Activated CD8-positive, alpha-beta T cell treated with anti-CD3 and anti-CD28 coated beads, Interleukin-2, amount 10 ng/mL, durations not matched to agents 7 days and 5 days (primary cell): ENCODE measurements at regions not wholly inside any gene's neighbourhood (a gene's known extent, or its start where the extent isn't known, plus 50 kb on each side); places are given as distances from the start of the nearest gene placed in this dataset.
"Not testable (repeated sequence)": the region's sequence is repeated elsewhere in the genome, so short reads cannot be mapped to it uniquely, and the experiment has no call there.

Experiments used
- ATAC-seq: fragments of 150-1000 bp; cut with Tn5 transposase; one replicate; pipeline ENCODE4 v1.10.0; 2021; ENCODE audit warnings: moderate library complexity
- CTCF ChIA-PET: fragments of 350-600 bp; sonication (Branson Sonifier 250); formaldehyde crosslinking; loops from one replicate; lab custom pipeline; 2021; ENCODE audit warnings: antibody characterized with exemption; lab: Charles Lee
- POLR2A ChIA-PET: fragments of 350-600 bp; sonication (Branson Sonifier 250); formaldehyde crosslinking; loops from one replicate; lab custom pipeline; 2021; ENCODE audit warnings: antibody characterized with exemption; lab: Charles Lee
- DNase-seq: peaks from one replicate; pipeline ENCODE4 v3.0.0-alpha.2; 2020
- H3K27ac Mint-ChIP-seq: one replicate; pipeline ENCODE4 v1.8.0; 2021; ENCODE audit warnings: mild to moderate bottlenecking, mixed read lengths
- H3K27me3 Mint-ChIP-seq: one replicate; pipeline ENCODE4 v1.8.0; 2021; ENCODE audit warnings: low read depth, mixed read lengths
- H3K36me3 Mint-ChIP-seq: one replicate; pipeline ENCODE4 v1.8.0; 2021; ENCODE audit warnings: low read depth, mixed read lengths
- H3K4me1 Mint-ChIP-seq: one replicate; pipeline ENCODE4 v1.8.0; 2021; ENCODE audit warnings: low read depth, mixed read lengths
- H3K4me3 Mint-ChIP-seq: one replicate; pipeline ENCODE4 v1.8.0; 2021; ENCODE audit warnings: mild to moderate bottlenecking, mixed read lengths
- H3K9me3 Mint-ChIP-seq: one replicate; pipeline ENCODE4 v1.8.0; 2022; ENCODE audit warnings: mixed read lengths; ENCODE audit not compliant: insufficient read depth

DNA sequence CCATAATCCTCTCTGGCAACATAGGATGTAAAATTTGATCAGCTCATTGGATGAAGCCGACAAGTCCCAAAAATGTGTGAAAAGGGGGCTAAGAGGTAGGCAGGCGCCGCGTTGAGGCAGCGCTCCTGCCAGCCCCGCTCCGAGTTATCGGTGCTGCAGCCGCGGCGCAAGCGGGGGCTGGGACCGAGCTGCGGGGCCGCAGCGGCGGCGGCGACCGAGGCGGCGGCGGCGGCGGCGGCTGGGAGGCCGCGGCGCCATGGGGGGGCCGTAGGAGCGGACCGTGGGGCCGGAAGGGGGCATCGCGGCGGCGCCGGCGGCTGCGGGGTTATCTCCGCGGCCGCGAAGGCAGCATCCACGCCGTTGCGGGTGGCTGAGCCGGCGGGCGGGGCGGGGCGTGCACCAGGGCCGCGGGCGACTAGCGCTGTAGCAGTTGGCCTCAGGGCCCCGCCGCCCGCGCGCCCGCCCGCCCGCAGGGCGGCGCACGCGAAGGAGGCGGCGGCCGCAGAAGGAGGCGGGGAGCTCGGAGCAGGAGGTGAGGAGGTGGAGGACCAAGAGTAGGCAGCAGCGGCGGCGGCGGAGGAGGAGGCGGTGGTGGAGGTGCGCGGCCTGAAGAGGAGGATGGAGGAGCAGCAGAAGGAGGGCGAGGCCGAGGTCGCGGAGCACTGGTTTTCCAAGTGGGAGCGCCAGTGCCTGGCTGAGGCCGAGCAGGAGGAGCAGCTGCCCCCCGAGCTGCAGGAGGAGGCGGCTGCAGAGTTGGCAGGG, 126.0 kb upstream of the CXorf66 start:
- Mint-ChIP-seq H3K36me3 (no peaks in the 10 kb centered on the region), H3K27ac (no peak overlapping the region), H3K27me3 (peaks cover 16% of the 10 kb centered on the region), H3K4me3 (no peak overlapping the region), H3K4me1 (no peaks in the 10 kb centered on the region), H3K9me3 (no peaks in the 10 kb centered on the region)
- ATAC-seq: peak; percentile 69
- CTCF ChIA-PET: no interaction called here
- peak; percentile 20 for DNase-seq
- POLR2A ChIA-PET: no interaction called here

DNA sequence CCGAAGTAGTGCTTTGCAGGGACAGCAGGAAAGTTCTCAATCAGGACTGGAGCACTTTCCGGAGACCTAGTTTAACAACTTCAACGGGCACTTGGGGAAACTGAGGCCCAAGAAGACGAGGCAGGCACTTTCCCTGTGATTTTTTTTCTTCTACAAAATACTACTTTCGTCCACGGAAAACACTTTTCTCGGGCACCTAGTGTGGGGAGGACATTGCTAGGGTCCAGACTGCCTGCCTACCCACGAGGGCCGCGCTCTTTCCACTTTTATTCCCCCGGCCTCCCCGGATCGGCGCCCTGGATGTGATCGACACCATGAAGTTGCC, 125.4 kb upstream of the CXorf66 start:
- ATAC-seq (no peak), DNase-seq (no peak)
- Mint-ChIP-seq H3K27me3 (peaks cover 16% of the 10 kb centered on the region), H3K4me3 (no peak overlapping the region), H3K36me3 (no peaks in the 10 kb centered on the region), H3K4me1 (no peaks in the 10 kb centered on the region), H3K9me3 (no peaks in the 10 kb centered on the region), H3K27ac (no peak overlapping the region)
- ChIA-PET POLR2A (no interaction called here), CTCF (no interaction called here)

DNA sequence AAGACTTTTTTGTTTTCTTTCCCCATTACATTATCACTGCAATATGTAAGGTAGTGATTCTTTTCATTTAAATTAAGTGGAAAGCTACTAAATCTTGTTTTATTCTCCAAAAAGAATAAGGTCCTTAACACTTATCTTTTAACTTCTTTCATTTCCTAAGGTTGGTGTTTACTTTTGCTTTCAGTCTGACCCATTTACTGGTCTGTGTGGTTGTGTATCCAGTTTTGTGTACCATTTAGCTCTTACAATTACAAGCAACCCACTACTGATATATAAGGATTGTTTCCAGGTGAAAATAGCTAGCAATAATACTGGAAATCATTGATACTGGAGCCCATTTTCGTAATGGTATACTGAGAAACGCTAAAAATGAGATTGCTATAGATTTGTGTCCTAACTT, 123.1 kb upstream of the CXorf66 start:
- CTCF ChIA-PET: no interaction called here
- Mint-ChIP-seq H3K9me3 (no peaks in the 10 kb centered on the region), H3K4me3 (no peak overlapping the region), H3K27ac (no peak overlapping the region), H3K4me1 (no peaks in the 10 kb centered on the region), H3K27me3 (peaks cover 16% of the 10 kb centered on the region), H3K36me3 (no peaks in the 10 kb centered on the region)
- DNase-seq (no peak), ATAC-seq (no peak)
- POLR2A ChIA-PET: no interaction called here

DNA sequence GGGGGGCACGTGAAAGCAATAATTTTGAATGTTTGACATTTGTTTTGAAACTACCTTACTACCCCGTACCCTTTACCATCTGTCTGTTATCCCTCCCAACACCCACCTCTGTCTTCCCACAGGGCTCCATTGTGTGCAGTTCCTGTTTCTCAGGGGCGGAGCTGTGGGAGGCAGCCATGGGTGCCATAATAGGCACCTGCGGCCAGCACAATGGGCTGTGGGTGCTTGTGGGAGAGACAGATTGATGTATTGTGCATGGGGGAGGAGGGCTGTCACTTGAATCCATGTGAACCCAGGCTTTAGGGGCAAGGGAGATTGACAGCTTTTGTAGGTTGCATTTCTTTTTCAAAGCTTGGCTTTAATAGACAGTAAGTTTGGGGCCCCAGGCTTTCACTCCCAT, 122.6 kb upstream of the CXorf66 start:
- no peak overlapping the region for H3K4me3 Mint-ChIP-seq
- H3K9me3 Mint-ChIP-seq: no peaks in the 10 kb centered on the region
- no peaks in the 10 kb centered on the region for H3K36me3 Mint-ChIP-seq
- peaks cover 16% of the 10 kb centered on the region for H3K27me3 Mint-ChIP-seq
- H3K4me1 Mint-ChIP-seq: no peaks in the 10 kb centered on the region
- H3K27ac Mint-ChIP-seq: no peak overlapping the region
- ChIA-PET POLR2A (no interaction called here), CTCF (no interaction called here)
- ATAC-seq: no peak
- DNase-seq: no peak

DNA sequence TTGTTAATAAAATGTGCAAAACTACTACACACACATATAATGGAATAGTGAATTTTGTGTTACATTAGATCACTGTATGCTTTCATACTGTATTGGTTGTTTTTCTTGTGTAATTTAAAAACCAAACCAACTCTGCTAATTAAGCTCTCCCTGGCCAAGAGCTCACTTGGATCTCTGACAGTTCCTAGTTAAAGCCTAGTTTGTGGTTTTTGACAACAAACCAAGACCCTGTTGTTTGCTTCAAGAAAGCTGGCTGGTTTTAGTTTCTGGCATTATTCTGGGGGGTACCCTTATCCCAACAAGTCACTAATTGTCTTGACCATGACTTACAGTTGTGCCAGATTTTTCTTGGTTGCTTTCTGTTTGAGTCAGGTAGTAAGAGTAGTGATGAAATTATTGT, 121.4 kb upstream of the CXorf66 start:
- Mint-ChIP-seq H3K9me3 (no peaks in the 10 kb centered on the region), H3K4me3 (no peak overlapping the region), H3K27me3 (peaks cover 13% of the 10 kb centered on the region), H3K4me1 (no peaks in the 10 kb centered on the region), H3K36me3 (no peaks in the 10 kb centered on the region), H3K27ac (no peak overlapping the region)
- DNase-seq: no peak
- no peak for ATAC-seq
- ChIA-PET CTCF (no interaction called here), POLR2A (no interaction called here)

DNA sequence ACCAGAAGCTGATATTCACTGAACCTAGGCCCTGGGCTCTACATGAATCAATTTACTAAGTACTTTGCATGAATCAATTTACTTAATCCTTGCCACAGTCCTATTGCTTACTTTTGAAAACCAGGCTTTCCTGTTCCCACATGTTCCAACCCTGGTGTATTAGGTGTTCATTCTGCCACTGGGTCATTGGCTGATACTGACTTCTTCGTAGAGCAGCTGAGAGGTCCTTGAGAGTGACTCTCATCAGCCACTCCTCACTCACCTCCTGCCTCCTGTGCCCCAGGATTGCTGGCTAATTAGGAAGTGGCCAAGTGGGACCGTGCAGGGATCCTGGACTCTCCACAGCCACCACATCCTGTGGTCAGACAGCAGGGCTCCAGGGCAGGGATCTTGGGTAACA, 109.5 kb upstream of the CXorf66 start:
- CTCF ChIA-PET, H3K36me3 Mint-ChIP-seq, H3K4me1 Mint-ChIP-seq, H3K4me3 Mint-ChIP-seq, POLR2A ChIA-PET, DNase-seq, ATAC-seq, H3K27ac Mint-ChIP-seq, H3K27me3 Mint-ChIP-seq, H3K9me3 Mint-ChIP-seq: not testable (repeated sequence)

DNA sequence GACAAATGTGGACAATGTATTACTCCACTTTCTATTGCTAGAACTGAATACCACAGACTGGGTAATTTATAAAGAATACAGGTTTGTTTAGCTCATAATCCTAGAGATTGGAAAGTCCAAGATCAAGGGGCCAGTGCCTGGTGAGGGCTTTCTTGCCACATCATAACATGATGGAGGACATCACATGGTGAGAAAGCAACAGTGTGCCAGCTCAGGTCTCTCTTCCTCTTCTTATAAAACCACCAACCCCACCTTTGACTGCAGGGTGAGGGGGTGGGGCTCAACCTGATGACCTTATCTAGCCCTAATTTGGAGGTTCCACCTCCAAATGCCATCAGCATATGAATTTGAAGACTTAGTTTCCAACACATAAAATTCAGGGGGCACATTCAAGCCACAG, 105.7 kb upstream of the CXorf66 start:
- CTCF ChIA-PET: no interaction called here
- no peaks in the 10 kb centered on the region for H3K4me1 Mint-ChIP-seq
- H3K36me3 Mint-ChIP-seq: no peaks in the 10 kb centered on the region
- H3K27ac Mint-ChIP-seq: no peak overlapping the region
- no peak overlapping the region for H3K4me3 Mint-ChIP-seq
- POLR2A ChIA-PET: no interaction called here
- no peaks in the 10 kb centered on the region for H3K27me3 Mint-ChIP-seq
- no peak for ATAC-seq
- no peak for DNase-seq
- no peaks in the 10 kb centered on the region for H3K9me3 Mint-ChIP-seq

DNA sequence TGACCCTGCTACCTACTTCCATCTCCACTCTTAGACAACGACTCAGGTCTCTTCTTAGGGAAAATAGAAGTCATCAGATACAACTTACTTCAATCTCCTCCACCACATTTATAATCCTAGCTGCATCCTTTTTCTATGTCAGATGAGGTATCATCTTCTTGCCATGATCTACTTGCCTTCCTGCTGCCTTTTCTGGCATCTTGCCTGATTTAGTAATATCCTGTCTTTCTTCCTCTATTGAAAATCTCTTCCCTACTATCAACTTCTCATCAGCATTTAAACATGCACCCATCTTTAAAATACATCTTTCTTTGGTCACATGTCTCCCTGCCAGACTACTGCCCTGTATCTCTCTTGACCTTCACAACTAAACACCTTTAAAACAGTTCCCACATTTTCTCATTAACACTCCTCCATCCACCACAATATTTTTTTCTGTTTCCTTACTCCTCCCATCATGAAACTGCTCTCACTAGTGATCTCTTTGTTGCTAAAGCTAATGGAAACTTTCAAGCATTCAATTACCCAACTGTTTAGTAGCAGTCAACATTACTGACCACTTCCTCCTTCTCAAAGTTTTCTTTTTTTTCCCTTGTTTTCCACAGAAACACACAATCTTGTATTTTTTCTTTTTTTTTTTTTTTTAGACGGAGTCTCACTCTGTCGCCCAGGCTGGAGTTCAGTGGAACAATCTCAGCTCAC, 100.8 kb upstream of the CXorf66 start:
- H3K9me3 Mint-ChIP-seq: no peaks in the 10 kb centered on the region
- CTCF ChIA-PET: interaction anchor here (1.3 kb wide), 1 partner anchor 9 kb away, joined by 4 read pairs; no protein-coding TSS in a partner anchor
- DNase-seq (no peak), ATAC-seq (no peak)
- no peaks in the 10 kb centered on the region for H3K36me3 Mint-ChIP-seq
- no peak overlapping the region for H3K27ac Mint-ChIP-seq
- POLR2A ChIA-PET: no interaction called here
- H3K4me1 Mint-ChIP-seq: no peaks in the 10 kb centered on the region
- H3K4me3 Mint-ChIP-seq: no peak overlapping the region
- H3K27me3 Mint-ChIP-seq: no peaks in the 10 kb centered on the region

DNA sequence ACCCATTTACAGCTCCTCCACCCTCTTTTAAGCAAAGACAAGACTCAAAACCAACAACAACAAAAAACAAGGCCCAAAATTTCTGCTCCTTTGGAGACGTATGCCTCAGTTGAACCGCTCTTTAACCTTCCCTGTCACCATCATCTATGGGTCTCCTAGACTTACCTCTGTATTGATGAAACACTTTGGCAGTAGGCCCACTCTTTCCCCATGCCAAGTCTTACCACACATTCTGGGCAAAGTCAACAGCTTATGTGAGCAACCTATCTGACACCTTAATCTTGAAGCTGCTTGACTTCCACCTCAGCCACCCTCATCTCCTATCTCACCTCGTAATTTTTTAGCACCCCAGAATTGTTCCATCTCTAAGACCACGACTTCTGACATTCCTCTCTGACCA, 99.7 kb upstream of the CXorf66 start:
- POLR2A ChIA-PET: no interaction called here
- Mint-ChIP-seq H3K4me3 (no peak overlapping the region), H3K9me3 (no peaks in the 10 kb centered on the region), H3K36me3 (no peaks in the 10 kb centered on the region), H3K27ac (no peak overlapping the region), H3K4me1 (no peaks in the 10 kb centered on the region), H3K27me3 (no peaks in the 10 kb centered on the region)
- no peak for DNase-seq
- CTCF ChIA-PET: no interaction called here
- no peak for ATAC-seq

DNA sequence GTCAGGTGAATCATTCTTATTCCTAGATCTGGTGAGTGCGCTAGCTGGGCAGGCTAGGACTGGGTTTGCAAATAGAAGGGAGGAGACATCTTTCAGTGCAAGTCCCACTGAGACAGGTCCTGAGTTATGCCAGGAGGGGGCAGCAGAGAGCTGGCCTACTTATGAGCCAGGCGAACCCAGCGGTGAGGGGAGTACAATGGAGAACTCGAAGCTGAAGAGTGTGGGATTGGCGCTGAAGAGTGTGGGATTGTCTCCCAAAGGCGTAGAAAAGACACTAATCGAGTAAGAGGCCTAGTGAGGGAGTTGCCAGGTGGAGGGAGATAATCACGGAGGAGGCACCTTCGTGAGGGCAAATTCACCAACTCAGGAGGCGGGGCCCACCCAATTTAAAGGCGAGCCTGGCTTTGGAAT, 91.7 kb upstream of the CXorf66 start:
- H3K9me3 Mint-ChIP-seq: no peaks in the 10 kb centered on the region
- no peaks in the 10 kb centered on the region for H3K36me3 Mint-ChIP-seq
- H3K4me1 Mint-ChIP-seq: no peaks in the 10 kb centered on the region
- H3K27ac Mint-ChIP-seq: no peak overlapping the region
- ATAC-seq (peak; percentile 72), DNase-seq (peak; percentile 62)
- H3K4me3 Mint-ChIP-seq: no peak overlapping the region
- POLR2A ChIA-PET: no interaction called here
- CTCF ChIA-PET: interaction anchor here (0.7 to 1.4 kb wide), 3 partner anchors 9 to 84 kb away, joined by 3 to 5 read pairs (median 4); no protein-coding TSS in a partner anchor
- no peaks in the 10 kb centered on the region for H3K27me3 Mint-ChIP-seq

DNA sequence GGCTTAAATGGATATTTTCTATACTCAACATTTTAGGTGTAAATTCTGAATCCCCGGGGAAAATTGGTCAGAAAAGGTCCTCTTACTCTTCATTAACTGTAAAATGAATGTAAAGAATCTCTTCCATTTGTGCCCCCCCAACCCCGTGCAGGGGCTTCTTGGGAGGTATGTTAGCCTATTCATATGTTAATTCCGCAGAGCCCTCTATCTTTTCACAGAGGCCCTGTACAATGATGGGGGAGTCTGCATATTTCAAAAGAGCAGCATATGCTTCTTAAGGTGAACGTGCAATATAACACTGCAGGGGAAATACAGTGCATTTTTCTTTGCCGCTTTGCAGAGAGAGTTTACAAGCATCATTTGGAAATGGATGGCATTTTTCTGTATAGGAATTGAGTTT, 88.5 kb upstream of the CXorf66 start:
- no peaks in the 10 kb centered on the region for H3K9me3 Mint-ChIP-seq
- POLR2A ChIA-PET: no interaction called here
- no peak for DNase-seq
- H3K27ac Mint-ChIP-seq: no peak overlapping the region
- ATAC-seq: no peak
- CTCF ChIA-PET: no interaction called here
- no peak overlapping the region for H3K4me3 Mint-ChIP-seq
- H3K4me1 Mint-ChIP-seq: no peaks in the 10 kb centered on the region
- no peaks in the 10 kb centered on the region for H3K27me3 Mint-ChIP-seq
- H3K36me3 Mint-ChIP-seq: no peaks in the 10 kb centered on the region

DNA sequence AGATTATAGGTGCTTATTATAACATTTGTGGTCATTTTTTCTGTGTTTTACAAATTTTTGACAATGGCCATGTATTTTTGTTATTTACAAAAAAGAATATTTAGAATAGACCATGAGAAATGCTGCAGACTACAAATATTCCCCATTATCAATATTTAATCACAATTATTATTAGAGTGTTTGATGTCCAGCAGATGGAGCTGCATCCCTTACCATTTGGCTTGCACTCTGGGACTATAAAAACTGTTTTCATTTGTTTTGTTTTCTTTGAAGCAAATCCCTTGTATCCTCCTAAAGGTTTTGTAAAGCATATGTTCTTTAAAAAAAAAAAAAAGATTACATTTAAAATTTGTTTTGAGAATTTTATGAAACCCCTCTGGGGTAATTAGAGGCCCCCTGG, 85.6 kb upstream of the CXorf66 start:
- H3K4me1 Mint-ChIP-seq: no peaks in the 10 kb centered on the region
- no peaks in the 10 kb centered on the region for H3K9me3 Mint-ChIP-seq
- no peak overlapping the region for H3K27ac Mint-ChIP-seq
- no peaks in the 10 kb centered on the region for H3K27me3 Mint-ChIP-seq
- CTCF ChIA-PET: no interaction called here
- H3K4me3 Mint-ChIP-seq: no peak overlapping the region
- ATAC-seq: no peak
- POLR2A ChIA-PET: no interaction called here
- no peaks in the 10 kb centered on the region for H3K36me3 Mint-ChIP-seq
- DNase-seq: no peak
